GM20000 (cell line): ENCODE measurements at regions not wholly inside any gene's neighbourhood (a gene's known extent, or its start where the extent isn't known, plus 50 kb on each side); places are given as distances from the start of the nearest gene placed in this dataset.
"Not testable (repeated sequence)": the region's sequence is repeated elsewhere in the genome, so short reads cannot be mapped to it uniquely, and the experiment has no call there.

Source experiments
- DNase-seq: peaks from one replicate; pipeline ENCODE4 v3.0.0; 2012; ENCODE audit warnings: low spot score
- TF ChIP-seq, protein P1 (sequence below): IDR thresholded peaks from 2 replicates; pipeline ENCODE4 v1.5.1; 2012; ENCODE audit warnings: mild to moderate bottlenecking, control low read depth; ENCODE audit errors: extremely low read depth, missing control alignments

- TF ChIP-seq, protein P1, sequence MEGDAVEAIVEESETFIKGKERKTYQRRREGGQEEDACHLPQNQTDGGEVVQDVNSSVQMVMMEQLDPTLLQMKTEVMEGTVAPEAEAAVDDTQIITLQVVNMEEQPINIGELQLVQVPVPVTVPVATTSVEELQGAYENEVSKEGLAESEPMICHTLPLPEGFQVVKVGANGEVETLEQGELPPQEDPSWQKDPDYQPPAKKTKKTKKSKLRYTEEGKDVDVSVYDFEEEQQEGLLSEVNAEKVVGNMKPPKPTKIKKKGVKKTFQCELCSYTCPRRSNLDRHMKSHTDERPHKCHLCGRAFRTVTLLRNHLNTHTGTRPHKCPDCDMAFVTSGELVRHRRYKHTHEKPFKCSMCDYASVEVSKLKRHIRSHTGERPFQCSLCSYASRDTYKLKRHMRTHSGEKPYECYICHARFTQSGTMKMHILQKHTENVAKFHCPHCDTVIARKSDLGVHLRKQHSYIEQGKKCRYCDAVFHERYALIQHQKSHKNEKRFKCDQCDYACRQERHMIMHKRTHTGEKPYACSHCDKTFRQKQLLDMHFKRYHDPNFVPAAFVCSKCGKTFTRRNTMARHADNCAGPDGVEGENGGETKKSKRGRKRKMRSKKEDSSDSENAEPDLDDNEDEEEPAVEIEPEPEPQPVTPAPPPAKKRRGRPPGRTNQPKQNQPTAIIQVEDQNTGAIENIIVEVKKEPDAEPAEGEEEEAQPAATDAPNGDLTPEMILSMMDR = no peak
- DNase-seq = no peak
Measured at GRCh38 chr3:72039677-72040076, 254.7 kb upstream of the PROK2 start.

- TF ChIP-seq, protein P1 = no peak
- DNase-seq = no peak
Measured at GRCh38 chr3:72036899-72037298, 252.0 kb upstream of the PROK2 start.

DNA sequence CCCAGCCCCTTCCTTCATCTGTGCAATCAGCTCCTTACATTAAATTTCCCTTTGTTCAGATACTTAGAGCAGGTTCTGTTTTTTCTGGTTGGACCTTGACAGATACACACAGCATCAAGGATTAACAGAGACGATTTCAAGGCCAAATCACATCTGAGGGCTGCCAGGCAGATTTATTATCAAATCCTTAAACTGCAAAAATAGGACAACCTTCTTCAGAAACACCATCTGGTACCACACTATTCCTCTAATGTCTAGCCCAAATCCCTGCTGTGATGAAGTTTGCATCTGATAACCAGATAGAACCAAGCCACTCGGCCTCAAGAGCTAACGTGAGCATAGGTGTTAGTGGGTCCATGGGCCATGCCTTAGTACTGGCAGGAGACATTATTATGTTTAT, 250.7 kb upstream of the PROK2 start:
- TF ChIP-seq, protein P1 = no peak
- no peak for DNase-seq

DNA sequence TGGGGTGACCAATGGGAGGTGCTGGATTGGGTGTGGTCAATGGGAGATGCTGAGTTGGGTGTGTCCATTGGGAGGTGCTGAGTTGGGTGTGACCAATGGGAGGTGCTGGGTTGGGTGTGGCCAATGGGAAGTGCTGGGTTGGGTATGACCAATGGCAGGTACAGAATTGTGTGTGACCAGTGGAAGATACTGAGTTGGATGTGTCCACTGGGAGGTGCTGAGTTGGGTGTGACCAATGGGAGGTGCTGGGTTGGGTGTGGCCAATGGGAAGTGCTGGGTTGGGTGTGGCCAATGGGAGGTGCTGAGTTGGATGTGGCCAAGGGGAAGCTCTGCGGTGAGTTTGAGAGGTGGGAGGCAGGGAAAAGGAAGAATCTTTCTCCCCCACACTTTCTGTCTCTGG, 250.0 kb upstream of the PROK2 start:
- no peak for DNase-seq
- TF ChIP-seq, protein P1 = no peak

DNA sequence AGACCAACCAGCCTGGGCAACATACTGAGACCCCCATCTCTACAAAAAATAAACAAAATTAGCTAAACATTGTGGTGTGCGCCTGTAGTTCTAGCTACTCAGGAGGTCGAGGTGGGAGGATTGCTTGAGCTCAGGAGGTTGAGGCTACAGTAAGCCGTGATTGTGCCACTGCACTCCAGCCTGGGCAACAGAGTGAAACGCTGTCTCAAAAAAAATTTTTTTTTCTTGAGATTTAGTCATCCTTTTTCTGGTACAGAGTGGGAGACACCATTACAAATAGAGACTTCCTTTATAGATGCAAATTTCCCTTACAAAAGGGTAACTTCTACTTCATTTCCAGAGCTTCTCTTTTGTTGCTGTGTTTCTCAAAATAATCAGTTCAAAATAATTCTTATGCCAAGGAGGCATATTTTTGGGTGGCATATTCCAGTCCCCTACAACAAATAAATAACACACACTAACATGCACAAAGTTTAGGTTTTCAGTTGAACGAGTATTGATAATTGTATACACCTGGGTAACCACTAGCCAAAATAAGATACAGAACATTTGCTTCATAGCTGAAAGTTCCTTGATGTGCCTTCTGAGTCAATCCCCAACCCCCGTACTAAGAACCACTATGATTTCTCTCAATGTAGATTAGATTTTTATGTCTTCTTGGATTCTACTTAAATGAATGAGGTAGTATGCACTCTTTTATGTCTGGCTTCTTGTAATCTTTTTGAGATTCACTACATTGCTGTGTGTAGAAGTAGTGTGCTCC, 248.9 kb upstream of the PROK2 start:
- TF ChIP-seq, protein P1 = no peak

GRCh38 chr3:72032441-72033135, 247.6 kb upstream of the PROK2 start:
- DNase-seq = no peak
- TF ChIP-seq, protein P1 = no peak

More for the DNA sequence above, 248.9 kb upstream of the PROK2 start:
- DNase-seq = no peak

- no peak for DNase-seq
- TF ChIP-seq, protein P1 = no peak
Measured at GRCh38 chr3:72031581-72031980, 246.6 kb upstream of the PROK2 start.

GRCh38 chr3:72030296-72030695, 245.3 kb upstream of the PROK2 start:
- not testable (repeated sequence) for DNase-seq

GRCh38 chr3:72028726-72029125, 243.8 kb upstream of the PROK2 start:
- not testable (repeated sequence) for DNase-seq

GRCh38 chr3:72028307-72028706, 243.4 kb upstream of the PROK2 start:
- not testable (repeated sequence) for DNase-seq

DNA sequence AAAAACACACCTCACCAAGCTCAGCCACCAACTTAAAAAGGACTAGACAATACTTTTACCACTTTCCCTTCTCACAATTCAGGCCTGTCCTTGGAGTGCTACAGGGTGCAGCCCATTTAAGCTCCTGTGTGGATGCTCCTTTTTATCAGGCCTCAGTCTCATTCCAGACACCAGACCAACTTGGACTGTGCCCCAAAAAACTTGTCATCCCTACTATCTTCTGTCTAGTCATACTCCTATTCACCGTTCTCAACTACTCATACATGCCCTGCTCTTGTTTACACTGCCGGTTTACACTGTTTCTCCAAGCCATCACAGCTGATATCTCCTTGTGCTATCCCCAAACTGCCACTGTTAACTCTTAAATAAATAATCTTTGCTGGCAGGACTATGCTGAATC, 242.8 kb upstream of the PROK2 start:
- DNase-seq = not testable (repeated sequence)
